Renal cortex interstitium (tissue), 11 donors: ENCODE measurements at regions not wholly inside any gene's neighbourhood (a gene's known extent, or its start where the extent isn't known, plus 50 kb on each side); places are given as distances from the start of the nearest gene placed in this dataset.
A peak's percentile ranks its signal among the peaks of the same experiment; 100 is the strongest.

Experiments used
- DNase-seq, 11 donors: peaks; one replicate each; pipeline ENCODE4 v3.0.0-alpha.2; 2013; ENCODE audit warnings: low read depth in 9 of 11, low spot score in 4 of 11; ENCODE audit errors: extremely low read depth in 1 of 11

DNA sequence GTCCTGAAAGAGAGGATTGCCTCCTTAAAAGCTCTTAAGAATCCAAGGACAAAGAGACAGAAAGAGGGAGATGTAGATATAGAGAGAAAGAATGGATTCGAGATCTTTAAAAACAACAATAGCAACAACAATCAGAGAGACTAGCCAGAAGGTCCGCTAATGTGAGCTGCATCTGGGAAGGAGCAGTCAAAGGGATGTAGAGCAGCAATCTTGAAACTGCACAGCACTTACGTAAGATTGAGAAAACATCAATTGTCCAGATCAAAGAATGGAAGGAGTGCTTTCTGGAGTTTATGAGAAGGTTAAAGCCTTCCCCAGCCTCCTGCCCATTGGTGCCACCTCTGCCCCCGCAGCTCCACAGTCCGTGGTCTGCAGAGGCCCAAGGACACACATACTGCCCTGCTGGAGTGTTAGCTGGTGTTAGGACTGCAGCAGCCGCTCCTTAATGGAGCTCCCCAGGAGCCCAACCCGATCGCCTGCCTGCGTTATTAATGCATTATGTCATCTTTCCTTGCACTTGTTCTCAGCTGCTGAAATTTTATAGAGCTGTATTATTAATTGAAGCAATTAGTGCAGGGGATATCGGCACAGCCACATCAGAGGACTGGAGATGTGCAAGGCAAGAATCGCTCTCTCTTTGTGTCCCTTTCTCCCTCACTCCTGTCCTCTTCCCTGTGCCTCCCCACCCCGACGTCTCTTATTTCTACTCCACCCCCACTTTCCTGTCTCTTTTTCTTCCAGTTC lies 73.0 kb upstream of the CALM2 start:
- DNase-seq: no peak

DNA sequence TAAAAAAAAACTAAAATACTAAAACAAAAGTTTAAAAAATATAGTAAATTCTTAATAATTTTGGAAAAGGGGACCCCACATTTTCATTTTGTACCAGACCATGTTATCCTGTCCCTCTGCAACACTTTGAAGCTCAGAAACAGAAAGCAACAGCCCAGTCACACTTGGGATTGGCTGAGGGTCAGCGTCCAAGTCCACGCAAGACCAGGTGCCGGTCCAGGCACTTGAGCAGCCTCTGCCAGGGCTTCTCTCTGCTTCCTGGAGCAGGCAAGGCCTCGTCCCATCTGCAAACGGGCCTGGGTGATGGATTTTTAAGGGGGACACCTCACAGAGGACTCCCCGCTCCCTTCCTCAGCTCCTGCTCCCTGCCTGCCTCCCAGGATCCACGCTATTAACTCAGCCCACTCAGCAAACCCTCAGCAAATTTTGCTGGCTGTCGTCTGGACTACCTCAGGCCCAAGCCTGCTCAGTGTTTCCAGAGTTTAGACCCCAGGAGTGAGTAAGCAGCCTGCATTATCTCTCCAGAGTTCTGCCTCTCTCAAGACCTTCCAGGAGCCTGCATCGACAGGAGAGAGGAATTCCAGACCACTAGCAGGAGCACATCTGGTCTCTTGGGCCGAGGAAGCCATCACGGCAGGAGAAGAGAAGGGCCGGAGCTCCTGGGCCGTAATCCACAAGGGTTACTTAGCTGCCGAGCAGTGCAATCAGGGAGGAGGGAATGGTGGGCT lies 67.4 kb upstream of the CALM2 start:
- DNase-seq: no peak

DNA sequence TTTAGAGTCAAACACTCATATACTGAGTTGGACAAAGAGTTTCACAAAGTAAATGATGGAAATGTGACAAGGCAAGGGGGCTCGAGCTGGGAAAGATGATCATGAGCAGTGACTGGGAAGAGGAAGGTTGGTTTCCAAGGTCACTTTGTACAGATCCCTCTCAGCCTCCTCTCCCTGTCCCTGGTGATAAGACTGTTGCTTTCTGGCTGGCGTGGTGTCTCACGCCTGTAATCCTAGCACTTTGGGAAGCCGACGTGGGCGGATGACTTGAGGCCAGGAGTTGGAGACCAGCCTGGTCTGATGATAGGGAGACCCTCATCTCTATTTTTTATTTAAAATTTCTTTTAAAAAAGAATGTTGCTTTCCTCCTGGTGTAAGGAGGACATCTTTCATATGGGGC lies 65.4 kb upstream of the CALM2 start:
- DNase-seq: no peak

DNA sequence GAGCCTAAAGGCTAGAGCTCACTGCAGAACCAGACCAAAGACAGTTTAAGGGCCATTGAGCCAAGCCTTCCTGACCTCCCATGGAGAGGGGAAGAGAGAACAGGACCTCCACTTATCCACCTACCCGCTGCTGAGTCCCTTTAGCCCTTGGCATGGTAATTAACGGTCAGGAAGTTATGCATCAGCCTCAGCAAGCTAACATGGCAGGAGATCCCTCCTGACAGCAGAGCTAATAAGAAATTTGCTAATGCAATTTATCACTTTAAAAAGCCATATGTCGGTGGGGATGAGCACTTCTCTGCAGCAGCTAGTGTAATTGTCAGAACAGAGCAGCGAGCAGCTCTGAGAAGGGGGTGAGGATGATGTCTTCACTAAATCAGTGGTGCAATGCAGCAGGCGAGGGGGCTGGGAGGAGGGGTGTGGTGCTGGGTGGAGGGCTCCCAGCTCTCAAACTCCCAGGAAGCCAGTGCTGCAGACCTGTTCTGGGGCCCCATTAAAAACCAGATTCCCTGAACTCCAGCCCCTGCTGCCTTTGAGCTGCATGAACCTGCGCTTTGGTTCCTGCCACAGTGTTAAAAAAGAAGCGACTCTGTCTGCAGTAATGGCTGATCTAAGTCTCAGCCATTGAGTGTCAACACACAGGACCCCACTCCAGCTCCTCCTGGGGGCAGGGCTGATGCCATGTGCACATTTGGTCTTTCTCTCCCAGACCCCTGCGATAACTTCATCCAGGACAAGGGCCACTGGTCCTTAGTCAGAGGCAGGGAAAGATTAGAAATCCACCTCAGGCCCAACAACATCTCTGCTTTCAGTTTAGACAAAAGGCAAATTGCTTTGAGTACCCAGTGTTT lies 63.0 kb upstream of the CALM2 start:
- no peak for DNase-seq

DNA sequence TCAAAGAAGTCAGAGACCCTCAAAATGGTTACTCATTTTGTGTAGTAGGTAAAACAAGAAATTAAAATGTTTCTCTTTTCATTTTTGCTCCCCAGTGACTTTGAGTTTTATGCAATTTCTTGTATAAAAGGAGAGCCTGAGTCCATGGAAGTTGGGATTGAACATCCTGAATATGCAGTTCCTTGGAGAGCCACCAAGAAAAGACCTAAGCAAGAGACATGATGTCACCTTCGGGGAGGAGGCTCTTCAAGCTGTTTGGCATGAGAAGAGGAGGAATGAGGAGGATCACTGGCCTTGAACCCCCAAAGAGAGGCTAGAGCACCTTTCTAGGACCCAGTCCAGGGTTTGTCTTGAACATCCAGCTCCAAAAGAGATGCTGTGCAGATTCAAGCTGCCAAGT lies 62.3 kb upstream of the CALM2 start:
- no peak for DNase-seq

DNA sequence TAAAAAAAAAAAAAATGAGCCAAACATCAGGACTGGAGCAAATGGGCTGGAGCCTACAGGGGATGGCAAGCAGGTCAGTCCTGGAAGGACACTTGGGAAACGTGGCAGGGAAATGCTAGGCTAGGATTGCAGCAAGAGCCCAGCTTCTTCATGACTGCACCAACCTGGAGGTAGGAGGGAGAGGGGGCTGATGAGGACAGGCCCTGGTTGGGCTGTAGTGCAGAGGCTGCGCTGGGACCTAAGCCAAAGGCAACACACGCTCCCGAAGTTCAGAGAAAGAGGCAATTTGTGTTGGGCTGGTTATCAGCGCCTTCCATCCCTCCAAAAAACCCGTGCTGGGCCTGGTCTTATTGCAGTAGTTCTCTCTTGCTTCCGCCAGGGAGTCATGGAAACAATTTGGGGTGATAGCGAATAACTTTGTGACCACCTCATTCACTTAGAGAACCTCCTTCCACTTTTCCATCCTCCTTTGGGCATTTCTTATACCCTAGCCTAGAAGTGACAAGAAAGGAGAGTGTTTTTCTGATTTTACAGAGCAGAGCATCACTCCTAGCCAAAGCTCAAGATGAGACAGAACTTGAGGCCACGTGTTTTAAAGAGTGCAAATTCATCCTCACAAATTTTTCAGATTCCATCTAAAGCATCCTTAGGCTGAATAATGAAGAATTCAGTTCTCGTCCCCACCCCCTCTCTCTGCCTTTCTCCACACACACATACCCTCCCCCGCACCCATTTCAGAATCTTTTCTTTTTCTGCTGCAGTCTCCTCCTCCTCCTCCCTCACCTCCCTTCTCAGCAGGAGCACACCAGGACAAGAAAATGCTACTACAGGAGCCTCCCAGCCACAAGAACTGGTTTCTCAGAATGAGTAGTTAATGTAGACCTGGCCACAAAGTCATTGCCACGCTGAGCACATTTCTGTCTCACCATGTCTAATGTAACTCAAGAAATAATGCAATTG lies 61.3 kb upstream of the CALM2 start:
- peak in 9 of 11 donors; percentile 39 to 78 (median 59) for DNase-seq

DNA sequence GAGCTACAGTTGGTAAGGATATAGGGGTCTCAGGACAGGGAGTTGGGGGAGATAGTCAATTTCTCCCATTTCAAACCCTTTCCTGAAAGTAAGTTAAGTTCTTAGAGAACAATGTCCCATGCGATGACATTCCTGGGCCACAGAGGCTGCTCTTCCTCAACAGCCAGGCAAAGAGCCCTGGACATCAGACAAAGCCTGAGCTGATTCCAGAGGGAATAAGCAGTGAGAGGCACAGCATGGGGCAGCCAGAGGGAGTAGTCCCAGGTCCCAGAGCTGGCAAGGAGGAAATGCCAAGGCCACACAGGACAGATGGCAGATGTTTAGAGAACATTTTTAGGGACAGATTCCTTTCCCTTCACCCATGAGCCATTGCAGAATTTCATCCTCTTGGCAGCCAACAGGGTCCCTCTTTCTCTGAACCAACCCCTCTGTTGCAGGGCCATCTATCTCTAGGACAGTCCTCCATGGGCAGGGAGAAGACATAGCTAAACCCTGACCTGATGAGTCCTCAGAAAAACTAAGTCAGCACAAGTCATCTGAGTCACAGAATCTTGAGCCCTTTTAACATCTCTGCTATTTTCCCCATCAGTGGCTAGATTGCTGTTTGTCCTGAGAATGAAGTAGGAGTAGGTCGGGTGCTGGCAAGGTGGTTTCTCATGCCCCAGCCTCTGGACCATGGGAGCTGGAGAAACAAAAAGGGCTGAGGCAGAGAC lies 60.3 kb upstream of the CALM2 start:
- no peak for DNase-seq

DNA sequence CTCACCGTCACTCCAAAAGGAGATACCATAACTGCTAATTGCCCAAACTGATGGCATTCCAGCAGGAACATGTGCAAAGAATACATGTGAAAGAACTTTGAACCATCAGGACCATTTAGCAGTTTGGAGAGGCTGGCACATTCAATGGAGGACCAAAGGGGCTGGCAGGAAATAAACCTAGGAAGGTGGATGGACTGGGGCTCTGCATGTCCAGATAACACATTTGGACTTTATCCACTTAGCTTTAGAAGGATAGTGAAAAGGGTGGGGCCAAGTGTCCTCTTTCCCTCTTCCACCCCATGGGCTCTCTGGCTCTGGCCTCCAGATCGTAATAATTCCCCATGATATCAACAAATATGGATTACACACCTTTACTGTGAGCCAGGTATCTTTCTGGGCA lies 58.8 kb upstream of the CALM2 start:
- no peak for DNase-seq

DNA sequence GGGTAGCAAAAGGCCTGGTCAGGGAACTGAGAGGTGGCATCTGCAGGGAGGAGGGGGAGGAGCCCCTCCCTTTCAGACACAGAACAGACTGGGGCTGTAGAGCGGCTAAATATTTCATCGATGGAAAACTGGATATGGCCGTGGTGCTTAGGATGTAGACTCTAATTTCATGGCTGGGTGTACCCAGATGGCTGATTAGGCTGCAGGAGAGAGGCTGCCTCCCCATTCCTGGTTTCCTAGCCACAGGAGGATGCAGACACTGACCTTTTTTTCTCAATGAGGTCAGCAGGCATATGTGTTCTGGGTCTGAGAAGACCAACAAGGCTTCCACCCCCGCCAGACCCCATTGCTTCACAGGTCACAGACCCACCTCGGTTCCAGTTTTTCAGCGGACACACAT lies 58.1 kb upstream of the CALM2 start:
- DNase-seq: no peak

DNA sequence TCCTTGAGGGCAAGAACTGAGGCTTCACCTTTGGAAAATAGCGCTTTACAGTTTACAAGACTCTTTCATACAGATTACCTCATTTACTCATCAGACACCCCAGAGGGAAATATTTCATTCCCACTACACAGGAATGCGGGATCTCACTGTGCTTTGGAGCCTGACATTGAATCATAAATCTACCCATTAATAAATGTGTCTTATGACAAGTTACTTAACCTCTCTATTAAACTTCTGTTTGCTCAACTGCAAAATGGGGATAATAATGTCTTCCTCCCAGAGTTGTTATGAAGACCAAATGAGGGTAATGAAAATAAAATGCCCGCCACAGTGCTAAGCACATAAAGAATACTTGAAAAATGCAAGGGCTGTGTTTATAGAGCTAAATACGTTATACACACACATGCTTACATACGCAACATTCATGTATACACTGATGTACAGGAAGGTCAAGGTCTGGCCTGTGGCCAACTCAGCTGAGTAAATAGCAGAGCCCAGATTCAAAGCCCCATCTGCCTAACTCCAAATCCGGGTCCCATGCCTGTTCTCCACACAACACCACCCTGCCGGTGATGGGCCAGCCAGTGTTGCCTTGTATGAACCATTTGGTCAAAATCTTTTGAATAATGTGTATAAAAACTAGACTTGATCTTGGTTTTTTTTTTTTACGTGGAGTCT lies 56.6 kb upstream of the CALM2 start:
- DNase-seq: no peak

DNA sequence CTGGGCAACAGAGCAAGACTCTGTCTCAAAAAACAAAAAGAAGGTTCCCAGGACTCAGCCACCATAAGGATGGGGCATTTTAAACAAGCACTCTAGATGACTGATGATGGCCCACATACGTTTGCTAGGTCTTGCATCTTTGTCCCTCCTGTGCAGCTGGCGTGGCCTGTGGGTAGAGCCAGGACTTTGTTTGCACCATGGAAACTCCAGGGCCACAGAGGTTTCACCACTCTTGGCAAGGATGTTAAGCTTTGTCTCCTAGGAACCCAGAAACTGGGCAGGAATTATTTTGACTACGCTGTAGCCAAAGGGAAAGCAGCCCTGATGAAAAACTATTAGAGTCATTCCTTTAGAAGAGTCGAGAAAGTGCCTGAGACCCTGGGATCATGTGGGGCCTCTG lies 54.1 kb upstream of the CALM2 start:
- DNase-seq: no peak

DNA sequence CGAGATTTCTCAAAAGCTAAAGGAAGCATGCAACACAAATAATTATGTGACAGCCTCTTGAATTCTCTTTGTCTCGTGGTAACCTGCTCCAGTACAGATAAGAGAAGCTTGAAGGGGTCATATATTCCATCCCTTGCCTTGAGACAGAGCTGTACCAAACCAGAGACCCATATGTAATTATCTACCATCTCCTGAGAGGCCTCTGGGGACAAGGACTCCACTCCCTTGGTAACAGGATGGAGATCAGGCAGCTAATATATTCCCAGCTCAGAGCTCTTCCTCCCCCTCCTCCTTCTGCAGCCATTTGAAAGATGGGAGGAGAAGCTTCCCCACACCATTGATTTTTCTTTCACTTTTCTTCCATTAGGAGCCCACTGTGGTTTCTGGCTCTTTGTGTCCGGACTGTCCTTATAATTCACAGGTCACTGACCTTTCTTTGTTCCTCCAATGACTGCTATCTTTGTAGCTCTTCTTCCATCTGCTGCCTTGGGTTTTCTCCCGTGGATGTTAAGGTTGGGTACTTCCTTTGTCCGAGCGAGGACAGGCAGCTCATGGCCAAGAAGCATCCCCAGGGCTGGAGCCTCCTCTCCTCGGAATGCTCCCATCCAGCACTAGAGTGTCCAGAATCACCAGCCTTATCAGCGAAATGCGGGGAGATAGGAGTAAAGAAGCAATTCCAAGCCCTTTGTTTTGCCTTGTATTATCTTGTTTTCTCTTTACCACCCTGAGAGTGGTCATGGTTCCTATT lies 51.4 kb upstream of the CALM2 start:
- no peak for DNase-seq

DNA sequence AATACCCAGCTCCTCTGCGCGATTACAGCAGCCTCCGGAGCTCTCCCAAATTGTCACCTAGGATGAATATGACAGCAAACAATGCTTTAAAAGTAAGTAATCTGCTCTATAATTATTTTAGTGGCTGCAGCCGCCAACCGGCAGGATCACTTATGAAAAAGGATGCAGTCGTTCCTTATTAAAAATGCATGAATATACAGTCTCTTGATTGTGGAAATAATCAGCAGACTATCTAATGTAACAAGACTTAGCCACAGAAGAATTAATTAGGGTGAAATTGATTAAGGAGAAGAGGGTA lies 50.6 kb upstream of the CALM2 start:
- no peak for DNase-seq

DNA sequence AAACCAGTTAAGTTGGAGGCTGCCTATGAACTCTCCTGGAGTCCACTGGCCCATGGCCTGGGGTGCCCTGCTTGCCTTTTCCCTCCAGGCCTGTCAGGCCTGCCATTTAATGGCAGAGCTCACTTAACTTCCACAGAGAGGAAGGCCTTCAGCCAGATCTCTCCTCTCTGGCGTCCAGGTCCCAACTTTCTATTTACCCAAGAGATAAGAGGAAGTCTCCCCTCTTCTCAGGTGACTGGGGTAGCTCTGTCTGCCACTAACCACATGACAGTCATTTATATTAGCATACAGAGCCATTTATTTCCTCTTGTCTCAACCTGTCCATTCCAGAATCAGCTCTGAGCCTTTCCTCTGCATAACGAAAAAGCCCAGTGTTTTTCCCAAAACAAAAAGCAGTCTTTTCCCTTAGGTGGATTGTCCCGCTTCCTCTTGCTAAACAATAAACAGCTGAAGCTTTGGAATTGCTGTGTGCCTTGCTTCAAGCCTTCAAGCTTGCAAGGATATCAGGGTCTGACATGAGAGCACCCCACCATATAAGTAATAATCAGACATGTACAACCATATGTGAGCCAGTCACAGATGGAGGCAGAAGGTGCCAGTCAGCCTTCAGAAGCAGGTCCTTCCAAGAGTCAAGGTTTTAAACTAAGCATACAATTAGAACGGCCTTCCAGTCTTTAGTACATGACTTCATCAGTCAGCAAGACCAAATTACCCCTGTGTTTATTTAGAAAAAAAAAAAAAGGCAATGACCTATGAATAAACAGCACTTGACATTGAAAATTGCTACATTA lies 50.0 kb upstream of the CALM2 start:
- no peak for DNase-seq
